T-helper 1 cell (primary cell): ENCODE measurements at regions not wholly inside any gene's neighbourhood (a gene's known extent, or its start where the extent isn't known, plus 50 kb on each side); places are given as distances from the start of the nearest gene placed in this dataset.

ENCODE experiments used
- DNase-seq, 5 donors: peaks; one replicate each; pipeline ENCODE4 v3.0.0-alpha.2; 2012 to 2020

DNA sequence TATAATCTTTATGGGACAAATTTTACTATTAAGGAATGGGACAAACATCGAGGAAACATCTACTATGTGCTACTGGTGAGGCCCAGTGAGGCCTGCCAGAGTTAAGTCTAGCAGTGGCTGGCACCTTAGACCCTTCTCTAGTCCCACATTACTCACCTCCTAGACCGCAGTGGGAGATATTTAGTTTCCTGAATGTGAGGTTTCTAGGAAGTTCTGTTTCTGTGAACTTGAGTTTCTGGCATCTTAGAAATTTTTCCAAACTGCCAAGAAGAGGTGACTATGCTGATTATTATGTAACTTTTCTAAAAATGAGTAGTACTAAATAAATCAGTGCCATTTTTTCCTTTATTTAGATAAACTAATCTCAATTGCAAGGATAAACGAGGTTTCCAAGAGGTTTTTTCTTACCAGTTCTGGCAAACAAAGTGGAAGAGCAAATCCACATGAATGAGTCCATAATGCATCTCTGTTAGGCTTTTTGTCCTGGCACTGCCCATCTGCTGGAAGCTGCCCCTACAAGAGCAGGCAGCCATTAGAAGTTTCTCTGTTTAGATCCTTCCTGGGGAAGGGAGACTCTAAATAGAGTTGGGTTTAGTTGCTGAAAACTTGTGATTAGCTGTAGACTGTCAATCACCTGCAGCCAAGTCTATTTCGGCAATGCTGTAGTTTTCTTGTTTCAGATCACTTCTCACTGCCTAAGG, 348.7 kb downstream of the MAN2A1 start:
- no peak for DNase-seq

DNA sequence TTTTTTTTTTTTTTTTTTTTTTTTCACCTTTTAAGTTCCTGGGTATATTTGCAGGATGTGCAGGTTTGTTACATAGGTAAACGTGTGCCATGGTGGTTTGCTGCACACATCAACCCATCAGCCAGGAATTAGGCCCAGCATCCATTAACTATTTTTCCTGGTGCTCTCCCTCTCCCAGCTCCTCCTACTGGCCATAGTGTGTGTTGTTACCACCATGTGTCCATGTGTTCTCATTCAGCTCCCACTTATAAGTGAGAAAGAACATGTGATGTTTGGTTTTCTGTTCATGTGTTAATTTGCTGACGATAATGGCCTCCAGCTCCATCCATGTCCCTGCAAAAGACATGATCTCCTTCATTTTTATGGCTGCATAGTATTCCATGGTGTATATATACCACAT, 350.5 kb downstream of the MAN2A1 start:
- no peak for DNase-seq

DNA sequence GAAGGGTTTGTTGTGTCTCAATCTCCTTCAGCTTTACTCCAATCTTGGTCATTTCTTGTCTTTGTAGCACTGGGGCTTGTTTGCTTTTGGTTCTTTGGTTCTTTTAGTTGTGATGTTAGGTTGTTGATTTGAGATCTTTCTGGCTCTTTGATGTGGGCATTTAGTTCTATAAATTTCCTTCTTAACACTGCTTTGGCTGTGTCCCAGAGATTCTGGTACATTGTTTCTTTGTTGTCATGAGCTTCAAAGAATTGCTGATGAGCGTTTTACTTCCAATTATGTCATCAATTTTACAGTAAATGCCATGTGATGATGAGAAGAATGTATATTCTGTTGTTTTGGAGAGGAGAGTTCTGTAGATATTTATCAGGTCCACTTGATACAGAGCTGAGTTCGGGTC, 353.3 kb downstream of the MAN2A1 start:
- no peak for DNase-seq

DNA sequence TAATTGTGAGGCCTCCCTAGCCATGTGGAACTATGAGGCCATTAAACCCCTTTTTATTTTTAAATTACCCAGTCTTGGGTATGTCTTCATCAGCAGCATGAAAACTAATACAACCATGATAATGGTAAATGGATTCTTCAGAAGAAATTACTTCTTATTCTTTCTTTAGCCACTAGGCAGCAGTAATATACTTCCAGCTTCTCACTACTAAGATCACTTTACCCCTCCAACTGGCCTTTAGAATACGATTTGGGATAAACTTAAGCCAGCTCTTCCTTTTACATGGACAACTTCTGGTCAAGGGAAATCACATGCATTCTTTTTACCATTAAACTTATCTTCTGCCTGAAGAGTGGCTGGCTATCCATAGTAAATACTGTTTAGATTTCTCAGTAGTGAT, 355.4 kb downstream of the MAN2A1 start:
- DNase-seq: no peak

DNA sequence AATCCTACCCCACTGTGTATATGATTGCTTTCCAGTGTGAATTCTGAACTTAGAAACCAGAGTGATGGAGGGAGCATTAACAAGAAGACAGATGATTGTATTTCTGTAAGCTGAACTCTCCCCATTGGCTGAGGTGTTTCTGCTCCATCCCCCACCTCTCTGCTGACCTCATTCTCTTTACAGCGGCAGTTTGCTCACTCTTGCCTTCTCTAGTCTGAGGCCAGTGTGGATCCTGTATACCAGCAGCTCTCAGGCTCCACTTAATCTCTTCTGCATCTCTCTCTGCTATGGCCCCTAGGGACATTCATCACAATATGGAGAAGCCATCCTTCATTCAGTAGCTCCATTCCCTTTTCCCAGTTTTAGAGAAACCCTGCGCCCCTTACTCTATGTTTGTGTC, 358.8 kb downstream of the MAN2A1 start:
- no peak for DNase-seq

DNA sequence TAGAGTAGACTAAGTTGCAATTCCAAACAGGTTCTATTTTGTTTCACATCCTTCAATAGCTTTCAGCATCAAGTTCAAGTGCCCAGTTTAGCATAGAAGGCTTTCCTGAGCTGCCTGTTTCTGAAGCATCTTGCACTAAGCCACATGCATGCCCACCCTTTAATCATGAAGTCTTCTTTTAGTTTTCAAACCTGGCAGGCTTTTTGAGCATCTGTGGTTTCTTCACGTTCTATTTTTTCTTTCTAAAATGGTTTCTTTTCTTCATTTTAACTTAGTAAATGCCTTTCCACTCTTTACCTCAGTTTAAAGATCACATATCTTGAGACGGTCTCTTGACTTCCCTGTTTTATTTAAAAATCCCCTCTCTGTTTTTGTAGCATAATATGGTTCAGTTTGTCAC, 360.1 kb downstream of the MAN2A1 start:
- no peak for DNase-seq

DNA sequence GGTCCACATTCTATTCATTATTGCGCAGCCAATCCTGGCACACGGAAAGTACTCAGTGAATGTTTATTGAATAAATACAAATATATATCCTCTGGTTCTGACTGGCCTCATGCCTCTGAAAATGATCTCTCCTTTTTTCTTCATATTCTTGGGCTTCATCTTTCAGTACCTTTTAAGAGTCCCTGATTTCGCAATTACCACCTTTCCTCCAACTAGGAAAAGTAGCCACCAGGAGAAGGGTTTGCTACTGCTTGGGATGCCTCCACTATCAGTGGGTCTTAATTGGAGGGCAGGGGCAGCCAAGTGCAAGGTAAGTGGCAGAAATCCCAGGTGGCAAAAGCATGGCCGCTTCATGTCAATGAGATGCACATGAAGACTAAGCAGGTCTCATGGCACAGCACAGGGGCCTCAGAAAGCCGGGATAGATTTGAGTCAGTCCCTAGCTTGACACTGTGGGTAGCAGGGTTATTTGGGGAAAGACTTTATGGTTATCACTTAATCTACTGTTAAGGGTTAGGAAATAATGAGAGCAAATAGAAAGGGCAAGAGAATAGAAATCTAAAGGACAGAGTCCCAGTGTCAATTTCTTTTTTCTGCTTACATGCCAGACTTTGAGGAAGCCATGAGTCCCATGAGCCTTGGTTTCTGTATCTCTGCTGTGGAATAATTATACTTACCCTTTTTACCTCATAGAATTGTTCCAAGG, 361.1 kb downstream of the MAN2A1 start:
- DNase-seq: no peak

DNA sequence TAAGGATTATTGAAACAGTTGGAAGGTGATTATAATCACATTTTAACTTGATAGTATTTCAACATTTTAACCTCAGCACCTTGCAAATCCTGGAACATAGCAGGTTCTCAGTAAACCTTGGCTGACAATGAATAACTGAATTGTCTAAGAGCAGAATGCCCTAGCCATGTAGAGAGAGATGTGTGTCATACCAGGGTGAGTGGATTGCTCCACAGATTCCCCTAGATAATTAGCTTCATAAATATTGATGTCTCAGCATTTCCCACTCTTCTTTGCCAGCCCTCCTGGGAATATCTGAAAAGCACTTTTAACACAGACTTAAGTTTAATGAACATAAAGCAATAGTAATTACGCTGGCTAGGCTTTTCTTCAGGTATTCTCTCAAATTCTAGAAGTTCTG, 363.5 kb downstream of the MAN2A1 start:
- no peak for DNase-seq

DNA sequence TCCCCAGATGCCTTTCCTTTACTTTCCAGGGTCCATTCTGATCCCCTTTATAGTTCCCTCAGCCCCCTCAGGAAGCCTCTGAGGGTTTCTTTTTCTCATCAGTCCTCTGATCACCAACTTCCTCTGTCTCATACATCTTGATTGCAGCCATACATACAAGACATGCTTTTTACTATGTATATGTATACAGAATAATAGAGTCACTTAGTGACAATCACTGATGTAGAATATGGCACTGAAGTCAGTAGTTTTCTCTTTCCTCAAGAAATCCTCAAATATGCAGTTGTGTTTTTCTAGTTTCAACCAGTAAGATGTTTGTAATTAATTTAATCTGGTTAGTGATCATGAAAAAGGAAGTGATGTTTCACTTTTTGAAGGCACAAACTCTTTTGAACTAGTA, 364.1 kb downstream of the MAN2A1 start:
- no peak for DNase-seq

DNA sequence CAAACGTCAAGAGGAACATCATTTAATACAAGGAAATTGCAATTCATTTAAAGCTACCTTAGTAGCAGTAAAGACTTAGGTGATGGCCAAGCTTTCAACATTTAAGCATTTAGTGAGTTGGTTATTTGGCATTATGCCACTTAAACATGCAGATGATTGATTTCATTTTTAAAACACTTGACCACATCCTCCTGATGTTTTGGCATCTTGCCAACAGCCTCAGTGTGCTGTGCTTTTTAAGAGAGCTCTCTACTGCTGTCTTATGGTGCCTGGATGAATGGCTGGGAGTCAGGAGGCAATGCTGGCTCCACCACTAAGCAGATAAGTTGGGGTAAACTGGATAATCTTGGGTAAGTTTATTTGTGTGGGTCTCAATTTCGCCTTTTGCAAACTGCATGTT, 364.5 kb downstream of the MAN2A1 start:
- peak; percentile 22 to 91 (median 54) for DNase-seq

DNA sequence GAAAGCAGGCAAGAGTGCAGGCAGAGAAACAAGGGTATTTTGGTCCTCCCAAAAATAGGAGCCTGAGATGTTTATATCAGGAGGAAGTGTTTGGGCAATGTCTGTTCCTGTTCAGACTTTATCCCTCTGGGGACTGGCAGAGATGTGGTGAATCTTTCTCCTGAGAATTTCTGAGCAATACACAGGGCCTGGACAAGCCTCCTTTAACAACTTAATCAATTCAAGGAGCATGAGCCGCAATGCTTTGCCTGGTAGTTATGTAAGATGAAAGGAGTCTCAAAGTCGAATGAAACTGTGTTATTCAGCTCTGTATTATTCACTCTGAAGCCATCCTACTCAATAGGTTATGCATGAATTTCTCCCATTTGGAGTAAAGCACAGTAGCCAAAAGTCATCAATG, 365.6 kb downstream of the MAN2A1 start:
- no peak for DNase-seq

DNA sequence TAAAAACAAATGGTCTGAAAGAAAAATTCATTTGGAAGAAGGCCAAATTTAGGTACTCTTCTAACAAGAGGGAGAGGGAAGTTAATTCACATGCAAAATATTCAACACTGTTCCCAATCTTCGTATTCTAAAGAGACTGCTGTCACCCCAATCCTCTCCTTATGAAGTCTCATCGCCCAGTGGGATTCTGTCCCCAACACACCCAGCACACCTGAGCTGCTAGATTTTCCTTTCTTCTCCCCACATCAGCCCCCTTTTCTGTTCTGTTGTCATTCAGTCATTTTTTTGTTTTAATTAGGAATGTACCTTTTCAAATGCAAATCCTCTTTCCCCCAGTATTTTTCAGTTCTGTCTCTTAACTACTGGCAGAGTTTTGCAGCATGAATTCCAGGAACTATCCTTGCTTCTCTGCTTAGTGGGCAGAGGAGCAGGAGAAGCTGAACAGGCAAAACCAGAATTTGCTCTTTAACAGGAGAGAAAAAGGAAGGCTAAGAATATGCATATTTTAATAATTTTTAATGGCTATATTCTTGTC, 366.9 kb downstream of the MAN2A1 start:
- no peak for DNase-seq

DNA sequence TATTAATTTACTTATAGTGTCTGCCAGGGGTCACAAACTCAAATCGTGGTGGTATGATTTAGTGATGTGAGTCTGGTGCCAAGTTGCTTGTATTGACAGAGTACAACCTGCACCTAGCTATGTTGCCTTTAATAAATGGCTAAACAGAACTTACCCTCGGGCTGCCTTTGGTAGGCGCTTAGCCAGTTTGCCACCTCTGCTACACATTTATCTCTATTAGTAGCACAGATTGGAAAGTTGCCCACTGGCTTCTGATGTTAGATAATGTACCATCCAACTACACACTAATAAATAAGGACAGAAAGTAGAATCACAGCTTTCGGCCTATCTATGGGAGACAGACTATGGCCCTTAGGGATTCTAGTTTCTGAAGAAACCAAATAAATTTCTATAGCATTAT, 368.4 kb downstream of the MAN2A1 start:
- no peak for DNase-seq

DNA sequence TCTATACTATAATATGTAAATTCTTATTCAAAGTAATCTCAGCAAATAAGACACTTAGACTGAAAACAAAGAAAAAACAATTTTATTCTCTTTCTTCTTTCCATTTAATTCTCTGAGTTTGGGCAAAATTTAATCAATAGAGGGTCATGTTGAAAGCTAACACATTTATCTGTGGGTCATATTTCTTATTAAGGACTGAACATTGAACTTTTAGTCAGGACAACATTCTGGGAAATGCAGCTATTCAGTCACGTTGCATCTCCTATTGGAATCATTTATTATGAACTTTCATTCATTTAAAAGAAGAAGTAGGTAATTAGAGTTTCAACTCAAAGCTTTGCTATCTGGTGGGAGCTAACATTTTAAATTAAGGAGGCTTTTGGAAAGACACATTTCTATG, 372.5 kb downstream of the MAN2A1 start:
- no peak for DNase-seq

DNA sequence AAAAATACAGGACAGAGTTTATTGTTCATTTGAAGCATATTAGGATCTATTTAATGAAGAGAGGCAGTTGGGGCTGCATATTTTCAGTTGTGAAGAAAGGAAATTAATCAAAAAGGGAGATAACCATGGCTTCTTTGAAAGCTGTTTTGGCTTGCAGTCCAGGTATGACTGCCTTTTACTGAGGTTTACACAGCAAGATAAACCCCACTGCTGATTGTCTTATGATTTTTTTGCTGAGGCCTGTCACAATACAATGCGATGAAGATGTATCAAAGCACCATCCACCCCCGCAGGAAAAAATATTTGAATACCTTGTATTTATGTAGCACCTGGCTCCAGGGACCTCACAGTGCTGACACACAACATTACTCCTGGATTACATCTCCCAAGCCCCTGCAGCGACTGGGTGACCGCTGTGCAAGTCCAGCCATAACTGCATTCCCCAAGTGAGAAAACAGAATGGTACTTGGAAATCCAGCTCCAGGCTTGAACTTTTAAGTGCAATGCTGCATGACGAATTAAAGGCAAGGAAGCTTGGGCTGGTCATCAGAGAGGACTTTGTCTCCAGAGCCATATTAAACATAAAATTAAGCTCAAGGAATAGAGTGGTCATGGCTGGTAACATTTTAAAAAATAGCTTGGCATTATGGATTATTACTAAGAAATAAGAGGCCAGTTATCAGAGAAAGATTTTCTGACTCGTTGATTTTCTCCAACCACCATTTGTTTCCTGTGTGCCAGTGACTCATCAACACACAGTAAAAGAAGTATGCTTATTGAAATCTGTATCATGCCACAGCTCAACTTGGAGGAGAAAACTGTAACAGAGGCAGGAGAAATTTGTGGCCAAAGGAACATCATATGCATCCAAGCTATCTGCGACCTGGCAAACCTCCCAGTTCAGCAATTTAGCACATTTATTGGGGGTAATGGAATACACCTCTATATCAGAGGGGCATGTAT, 374.2 kb downstream of the MAN2A1 start:
- DNase-seq: peak in 1 of 5 donors; percentile 42

DNA sequence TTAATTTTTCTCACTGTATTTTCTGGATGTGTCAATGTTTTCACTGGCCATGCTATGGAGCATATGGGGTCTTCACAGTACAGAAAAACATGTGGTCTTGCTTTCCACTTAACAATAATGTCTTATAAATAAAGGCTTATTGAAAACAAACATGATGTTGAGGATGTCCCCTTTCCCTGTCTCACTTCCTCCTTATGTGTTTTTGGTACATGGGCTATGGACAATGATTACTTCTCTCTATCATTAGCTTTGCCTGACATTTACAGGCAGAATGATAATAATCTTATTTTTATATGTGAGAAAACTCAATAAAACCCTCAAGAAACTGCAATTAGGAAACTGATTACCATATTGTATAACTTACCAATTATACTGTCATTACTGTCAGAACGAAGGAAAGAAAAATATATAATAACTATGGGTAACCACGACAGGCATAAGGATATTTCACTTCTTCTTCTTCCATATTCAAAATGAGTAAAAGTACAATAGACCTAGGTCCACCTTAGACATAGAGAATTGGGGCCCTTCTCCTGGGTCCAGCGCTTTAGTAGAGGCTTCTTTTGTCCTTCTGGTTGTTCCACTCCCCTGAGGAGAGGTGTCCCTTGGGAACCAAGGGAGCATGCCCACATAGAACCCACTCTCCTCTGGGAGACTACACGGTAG, 375.0 kb downstream of the MAN2A1 start:
- DNase-seq: no peak

DNA sequence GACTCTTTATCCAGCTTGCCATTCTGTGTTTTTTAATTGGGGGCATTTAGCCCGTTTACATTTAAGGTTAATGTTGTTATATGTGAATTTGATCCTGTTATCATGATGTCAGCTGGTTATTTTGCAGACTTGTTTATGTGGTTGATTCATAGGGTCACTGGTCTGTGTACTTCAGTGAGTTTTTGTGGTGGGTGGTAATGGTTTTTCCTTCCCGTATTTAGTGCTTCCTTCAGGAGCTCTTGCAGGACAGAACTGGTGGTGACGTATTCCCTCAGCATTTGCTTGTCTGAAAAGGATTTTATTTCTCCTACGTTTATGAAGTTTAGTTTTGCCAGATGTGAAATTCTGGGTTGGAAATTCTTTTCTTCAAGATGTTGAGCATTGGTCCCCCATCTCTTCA, 381.1 kb downstream of the MAN2A1 start:
- DNase-seq: no peak

DNA sequence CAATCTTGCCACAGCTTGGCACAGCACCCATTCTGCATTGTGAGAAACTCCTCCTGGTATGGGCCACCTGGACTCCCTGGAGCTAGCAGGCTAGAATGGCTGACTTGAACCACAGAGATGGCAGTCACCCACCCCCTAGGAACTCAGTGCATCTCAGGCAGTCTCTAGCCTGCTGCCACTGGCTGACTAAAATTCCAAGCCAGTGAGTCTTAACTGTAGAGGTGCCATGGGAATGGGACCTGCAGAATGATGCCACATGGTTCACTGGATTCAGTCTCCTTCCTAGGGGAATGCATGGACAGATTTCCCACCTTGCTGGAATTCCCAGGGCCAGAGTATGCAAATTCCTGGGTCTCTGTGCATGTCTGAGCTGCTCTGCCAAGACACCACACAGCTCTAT, 382.9 kb downstream of the MAN2A1 start:
- DNase-seq: no peak

DNA sequence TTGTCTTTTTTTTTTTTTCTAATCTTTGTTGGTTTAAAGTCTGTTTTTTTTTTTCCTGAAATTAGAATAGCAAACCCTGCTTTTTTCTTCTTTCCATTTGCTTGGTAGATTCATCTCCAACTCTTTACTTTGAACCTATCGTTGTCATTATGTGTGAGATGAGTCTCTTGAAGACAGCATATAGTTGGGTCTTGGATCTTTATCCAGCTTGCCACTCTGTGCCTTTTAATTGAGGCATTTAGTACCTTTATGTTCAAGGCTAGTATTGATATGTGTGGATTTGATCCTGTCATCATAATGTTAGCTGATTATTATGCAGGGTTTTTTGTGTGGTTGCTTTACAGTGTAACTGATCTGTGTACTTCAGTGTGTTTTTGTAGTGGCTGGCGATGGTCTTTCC, 383.8 kb downstream of the MAN2A1 start:
- DNase-seq: no peak

DNA sequence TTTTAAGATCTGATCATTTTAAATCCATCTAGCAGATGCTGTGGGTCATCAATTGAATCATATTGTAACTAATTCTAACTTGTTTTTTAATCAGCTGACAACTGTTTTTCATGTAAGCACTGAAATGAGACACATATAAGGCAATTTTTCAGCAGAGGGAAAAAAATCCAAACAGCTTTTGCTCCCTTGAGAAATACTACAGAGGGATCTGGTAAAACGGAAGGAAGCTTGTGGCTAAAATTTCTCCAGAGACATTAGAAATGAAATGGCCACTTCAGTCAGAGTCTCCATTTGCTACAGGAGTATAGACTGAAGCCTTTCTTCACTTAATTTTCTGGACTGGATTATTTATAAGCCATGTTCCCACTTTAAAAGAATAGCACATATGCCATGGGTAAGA, 385.9 kb downstream of the MAN2A1 start:
- DNase-seq: no peak

DNA sequence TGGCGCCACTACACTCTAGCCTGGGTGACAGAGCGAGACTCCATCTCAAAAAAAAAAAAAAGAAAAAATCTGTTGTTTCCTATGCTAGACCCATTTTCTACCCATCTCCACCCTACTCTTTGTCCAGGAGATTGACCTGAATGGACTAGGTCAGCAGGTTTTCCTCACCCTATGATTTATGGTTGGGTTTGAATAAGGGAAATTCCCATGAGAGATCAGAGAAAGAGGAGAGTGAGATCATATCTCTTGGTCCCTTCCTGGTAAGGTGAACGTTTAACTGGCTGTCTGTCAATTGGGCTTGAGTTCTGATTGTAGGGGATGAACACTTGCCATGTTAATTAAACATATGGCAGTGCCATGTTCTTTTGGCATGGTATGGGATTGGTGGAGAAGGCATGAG, 387.4 kb downstream of the MAN2A1 start:
- no peak for DNase-seq

DNA sequence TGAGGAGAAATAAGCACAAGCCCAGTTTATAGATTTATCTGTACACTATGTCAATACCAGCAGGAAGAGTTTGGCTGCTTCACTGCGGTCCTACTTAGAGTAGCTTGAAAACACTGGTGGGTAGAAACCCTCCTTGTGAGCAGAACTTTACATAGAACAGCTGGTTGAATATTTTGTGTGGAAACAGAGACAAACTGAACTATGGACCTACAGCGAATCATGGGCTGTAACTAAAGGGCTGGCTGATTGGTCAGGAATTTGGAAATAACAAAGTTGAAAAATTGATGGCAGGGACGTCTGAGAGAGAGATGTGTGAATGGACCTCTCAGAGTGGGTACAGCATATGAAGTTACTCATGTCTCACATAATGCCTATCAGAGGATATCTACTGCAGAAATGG, 392.5 kb downstream of the MAN2A1 start:
- DNase-seq: no peak

DNA sequence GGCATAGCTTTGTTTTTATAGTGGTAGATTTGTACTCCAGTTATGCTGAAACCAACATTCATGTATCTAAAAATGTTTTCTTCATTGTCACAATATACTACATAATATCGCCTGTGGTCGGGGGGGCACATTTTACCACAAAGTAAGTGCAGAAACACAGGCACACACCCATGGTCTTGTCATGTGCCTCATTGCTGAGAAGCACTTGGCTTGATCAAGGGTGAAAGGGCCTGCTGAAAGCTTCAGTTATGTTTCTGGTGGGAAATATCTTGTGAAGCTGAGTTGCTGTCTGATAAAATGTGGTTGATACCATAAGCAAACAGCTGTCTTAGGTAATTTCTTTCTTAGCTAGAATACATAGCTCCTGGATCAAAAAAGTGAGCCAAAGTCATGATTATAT, 393.1 kb downstream of the MAN2A1 start:
- no peak for DNase-seq
